GM19238 (cell line): ENCODE measurements at regions not wholly inside any gene's neighbourhood (a gene's known extent, or its start where the extent isn't known, plus 50 kb on each side); places are given as distances from the start of the nearest gene placed in this dataset.

ENCODE experiments used
- DNase-seq: peaks from one replicate; pipeline ENCODE4 v3.0.0; 2011; ENCODE audit warnings: low spot score; ENCODE audit not compliant: insufficient read length

- no peak for DNase-seq
Measured at GRCh38 chr7:136807598-136807997, 60.9 kb upstream of the CHRM2 start.

GRCh38 chr7:136803028-136803427 is 65.4 kb upstream of the CHRM2 start:
- DNase-seq: no peak

- DNase-seq: no peak
Measured at GRCh38 chr7:136783934-136784333, 84.5 kb upstream of the CHRM2 start.

- no peak for DNase-seq
Measured at GRCh38 chr7:136741941-136742340, 126.5 kb upstream of the CHRM2 start.

- DNase-seq: no peak
Measured at GRCh38 chr7:136728945-136729344, 139.5 kb upstream of the CHRM2 start.

- no peak for DNase-seq
Measured at GRCh38 chr7:136726460-136726859, 142.0 kb upstream of the CHRM2 start.

GRCh38 chr7:136717910-136718557 is 150.4 kb upstream of the CHRM2 start:
- DNase-seq: no peak

- no peak for DNase-seq
Measured at GRCh38 chr7:136714062-136714461, 154.4 kb upstream of the CHRM2 start.

- no peak for DNase-seq
Measured at GRCh38 chr7:136710751-136711150, 157.7 kb upstream of the CHRM2 start.

GRCh38 chr7:136709876-136710275 is 158.6 kb upstream of the CHRM2 start:
- no peak for DNase-seq

- DNase-seq: no peak
Measured at GRCh38 chr7:136702913-136703312, 165.5 kb upstream of the CHRM2 start.

- no peak for DNase-seq
Measured at GRCh38 chr7:136698977-136699376, 169.5 kb upstream of the CHRM2 start.

GRCh38 chr7:136698231-136698630 is 170.2 kb upstream of the CHRM2 start:
- no peak for DNase-seq

GRCh38 chr7:136697271-136697670 is 171.2 kb upstream of the CHRM2 start:
- no peak for DNase-seq

GRCh38 chr7:136693166-136694119 is 175.0 kb upstream of the CHRM2 start:
- no peak for DNase-seq

GRCh38 chr7:136692221-136692620 is 176.2 kb upstream of the CHRM2 start:
- DNase-seq: no peak

- DNase-seq: no peak
Measured at GRCh38 chr7:136688601-136689000, 179.9 kb upstream of the CHRM2 start.

GRCh38 chr7:136687693-136688322 is 180.6 kb upstream of the CHRM2 start:
- DNase-seq: no peak

GRCh38 chr7:136685501-136686173 is 182.8 kb upstream of the CHRM2 start:
- DNase-seq: no peak

GRCh38 chr7:136677471-136678365 is 190.7 kb upstream of the CHRM2 start:
- DNase-seq: no peak

GRCh38 chr7:136667584-136667983 is 200.9 kb upstream of the CHRM2 start:
- no peak for DNase-seq
